Stomach (tissue), 4 donors: ENCODE measurements at regions not wholly inside any gene's neighbourhood (a gene's known extent, or its start where the extent isn't known, plus 50 kb on each side); places are given as distances from the start of the nearest gene placed in this dataset.

Experiments used
- CTCF ChIP-seq, 7 experiments: fragments of 450-650 bp in 4 of 7; fragments of 200-600 bp in 3 of 7; sonication (generic) in 3 of 7; IDR thresholded peaks; one replicate each; pipeline ENCODE4 v1.5.1; 2016 to 2019; ENCODE audit warnings: antibody characterized with exemption in 7 of 7, control low read depth in 2 of 7, mild to moderate bottlenecking in 1 of 7
- POLR2A ChIP-seq, 4 donors: fragments of 450-650 bp; IDR thresholded peaks; one replicate each; pipeline ENCODE4 v1.6.1; 2016; ENCODE audit warnings: antibody characterized with exemption in 4 of 4, control low read depth in 2 of 4, mild to moderate bottlenecking in 1 of 4, moderate library complexity in 1 of 4
- POLR2AphosphoS5 ChIP-seq, 3 donors: sonication (generic); formaldehyde crosslinking; IDR thresholded peaks; one replicate each; pipeline ENCODE4 v1.6.1; 2016; ENCODE audit warnings: antibody characterized with exemption in 3 of 3

- TF ChIP-seq POLR2AphosphoS5 (IDR thresholded peaks at IDR 0.05) (no peak), POLR2A (IDR thresholded peaks at IDR 0.05) (no peak), CTCF (IDR thresholded peaks at IDR 0.05) (no peak)
Observed at GRCh38 chr12:47547077-47547476, 158.8 kb downstream of the RPAP3 start.
